ENCODE measurements at regions not wholly inside any gene's neighbourhood (a gene's known extent, or its start where the extent isn't known, plus 50 kb on each side); places are given as distances from the start of the nearest gene placed in this dataset.

- Histone ChIP-seq H2BK20ac (ENCODE audit: low read length) (no peak overlapping the region), H2BK12ac (ENCODE audit: low read depth, low read length) (no peak overlapping the region), H3K9me3 (ENCODE audit: insufficient read depth in 2 of 2, low read depth in 1 of 2, low read length in 1 of 2) (no peaks in the 10 kb centered on the region), H4K5ac (ENCODE audit: insufficient read length, low read depth, low read length) (no peak overlapping the region), H3K23ac (ENCODE audit: insufficient read length) (no peak overlapping the region), H3K4ac (replicated peaks; ENCODE audit: insufficient read length, low read depth, low read length) (no peak overlapping the region), H4K20me1 (replicated peaks in 1 of 2; ENCODE audit: control insufficient read depth in 1 of 2, insufficient read depth in 2 of 2, low read length in 2 of 2) (no peaks in the 10 kb centered on the region), H3K27ac (ENCODE audit: low read depth, low read length) (no peak overlapping the region), H3K4me2 (ENCODE audit: insufficient read depth in 1 of 2, low read depth in 2 of 2, low read length in 2 of 2) (no peak overlapping the region), H3K4me1 (replicated peaks in 1 of 4; ENCODE audit: control insufficient read depth in 3 of 4, insufficient read depth in 4 of 4, low read length in 3 of 4) (no peaks in the 10 kb centered on the region; a peak in 1 of 7 replicates), H3K56ac (replicated peaks; ENCODE audit: insufficient read length, low read depth, low read length) (no peak overlapping the region), H2BK15ac (ENCODE audit: low read length) (no peak overlapping the region), H3K79me1 (ENCODE audit: low read depth, low read length) (no peaks in the 10 kb centered on the region), H2BK5ac (ENCODE audit: low read depth, low read length) (no peak overlapping the region), H4K91ac (replicated peaks; ENCODE audit: insufficient read length, low read length) (no peak overlapping the region), H3K36me3 (ENCODE audit: control insufficient read depth in 2 of 4, insufficient read depth in 4 of 4, low read length in 3 of 4) (peaks cover 0 to 4% (median 0%) of the 10 kb centered on the region in 4 experiments; a peak in 3 of 8 replicates), H4K8ac (ENCODE audit: extremely low read depth, insufficient read depth, low read length) (no peak overlapping the region), H3K18ac (ENCODE audit: extremely low read depth, low read length) (no peak overlapping the region), H3K27me3 (replicated peaks in 1 of 4; ENCODE audit: control insufficient read depth in 3 of 4, extremely low read depth in 1 of 4, insufficient read depth in 3 of 4, low read length in 3 of 4) (no peaks in the 10 kb centered on the region), H2AK5ac (ENCODE audit: low read depth, low read length) (no peak overlapping the region), H2AFZ (ENCODE audit: low read length) (no peak overlapping the region), H3K23me2 (ENCODE audit: low read depth, low read length) (no peaks in the 10 kb centered on the region), H3K79me2 (ENCODE audit: control insufficient read depth in 1 of 2, insufficient read depth in 2 of 2, low read length in 2 of 2) (no peaks in the 10 kb centered on the region), H3K9ac (replicated peaks in 1 of 4; ENCODE audit: extremely low read depth in 1 of 4, low read depth in 3 of 4, low read length in 3 of 4) (no peak overlapping the region), H2BK120ac (replicated peaks; ENCODE audit: low read depth, low read length) (no peak overlapping the region), H3K14ac (ENCODE audit: insufficient read length) (no peak overlapping the region), H3K4me3 (ENCODE audit: extremely low read depth in 1 of 4, insufficient read depth in 2 of 4, low read depth in 3 of 4, low read length in 4 of 4) (no peak overlapping the region)
- WGBS, 2 experiments (ENCODE audit: extremely low coverage in 1 of 2, insufficient coverage in 1 of 2, insufficient read length in 1 of 2, insufficient replicate concordance in 2 of 2, low coverage in 1 of 2, low lambda C conversion rate in 2 of 2, missing lambda C conversion rate in 1 of 2), result 85% methylated on average over 2 of the region's 2 CpGs; no CpG with 5 or more reads in 1 of the 2 experiments
- no peak for DNase-seq (ENCODE audit: low read depth in 1 of 2, low spot score in 2 of 2)
- ChIA-PET CTCF (ENCODE audit: partially characterized antibody) (interaction anchor here (0.6 to 0.7 kb wide), 2 partner anchors 123 to 182 kb away, joined by 3 read pairs; no protein-coding TSS in a partner anchor), POLR2A (ENCODE audit: partially characterized antibody) (interaction anchor here (1.4 to 1.6 kb wide), 2 partner anchors 15 to 130 kb away, joined by 3 read pairs; no protein-coding TSS in a partner anchor)
- FAIRE-seq, result no peak
- TF ChIP-seq YY1 (IDR thresholded peaks at IDR 0.05; ENCODE audit: low read depth, low read length), result no peak
- no peak for TF ChIP-seq BACH1 (IDR thresholded peaks at IDR 0.05; ENCODE audit: low read length)
- TF ChIP-seq POLR2AphosphoS5 (IDR thresholded peaks at IDR 0.05; ENCODE audit: low read depth, low read length), result no peak
- no peak for TF ChIP-seq RAD21 (IDR thresholded peaks at IDR 0.05 in 1 of 2, conservative IDR thresholded peaks at IDR 0.05 in 1 of 2; ENCODE audit: low read depth in 2 of 2, low read length in 2 of 2)
- TF ChIP-seq HDAC6 (IDR thresholded peaks at IDR 0.05; ENCODE audit: low read depth, low read length), result no peak
- no peak for TF ChIP-seq CTBP2 (IDR thresholded peaks at IDR 0.05; ENCODE audit: borderline replicate concordance, insufficient read depth, insufficient read length, low read length)
- no peak for TF ChIP-seq TAF1 (IDR thresholded peaks at IDR 0.05; ENCODE audit: low read depth, low read length)
Measured at GRCh38 chr7:19989906-19990305, 216.5 kb upstream of the TMEM196 start.

Data from H1 (cell line).